Nephron (organoid): ENCODE measurements at regions not wholly inside any gene's neighbourhood (a gene's known extent, or its start where the extent isn't known, plus 50 kb on each side); places are given as distances from the start of the nearest gene placed in this dataset.
"Not testable (repeated sequence)": the region's sequence is repeated elsewhere in the genome, so short reads cannot be mapped to it uniquely, and the experiment has no call there.

Experiments used
- H3K27ac Mint-ChIP-seq, 3 experiments: 2 replicates each; pipeline ENCODE4 v1.8.0; 2020; ENCODE audit warnings: mixed read lengths in 3 of 3, mild to moderate bottlenecking in 2 of 3, moderate library complexity in 1 of 3
- H3K27me3 Mint-ChIP-seq: 2 replicates; pipeline ENCODE4 v1.8.0; 2021; ENCODE audit warnings: low read depth, mild to moderate bottlenecking, moderate library complexity, mixed read lengths
- H3K36me3 Mint-ChIP-seq: 2 replicates; pipeline ENCODE4 v1.8.0; 2020; ENCODE audit warnings: low read depth, mixed read lengths
- H3K4me1 Mint-ChIP-seq: 2 replicates; pipeline ENCODE4 v1.8.0; 2020; ENCODE audit warnings: mixed read lengths
- H3K4me3 Mint-ChIP-seq, 3 experiments: 2 replicates each; pipeline ENCODE4 v1.8.0; 2020; ENCODE audit warnings: mild to moderate bottlenecking in 3 of 3, mixed read lengths in 3 of 3, moderate library complexity in 2 of 3
- H3K9me3 Mint-ChIP-seq: 2 replicates; pipeline ENCODE4 v1.8.0; 2020; ENCODE audit warnings: mixed read lengths

GRCh38 chr21:9024006-9024767 lies 1497.2 kb upstream of the TPTE start:
- H3K4me1 Mint-ChIP-seq, H3K27ac Mint-ChIP-seq, H3K36me3 Mint-ChIP-seq, H3K4me3 Mint-ChIP-seq, H3K27me3 Mint-ChIP-seq: not testable (repeated sequence)
- H3K9me3 Mint-ChIP-seq, result peaks cover 26% of the 10 kb centered on the region

- H3K4me1 Mint-ChIP-seq, H3K4me3 Mint-ChIP-seq, H3K36me3 Mint-ChIP-seq: not testable (repeated sequence)
These were observed 1494.5 kb upstream of the TPTE start for GRCh38 chr21:9026729-9027416.

GRCh38 chr21:9027417-9027800 lies 1494.0 kb upstream of the TPTE start:
- not testable (repeated sequence) for H3K4me3 Mint-ChIP-seq, H3K36me3 Mint-ChIP-seq, H3K4me1 Mint-ChIP-seq, H3K27ac Mint-ChIP-seq, H3K27me3 Mint-ChIP-seq
- peaks cover 21% of the 10 kb centered on the region for H3K9me3 Mint-ChIP-seq

More at GRCh38 chr21:9026729-9027416, 1494.5 kb upstream of the TPTE start:
- not testable (repeated sequence) for H3K27ac Mint-ChIP-seq, H3K27me3 Mint-ChIP-seq
- H3K9me3 Mint-ChIP-seq, result peaks cover 21% of the 10 kb centered on the region

DNA sequence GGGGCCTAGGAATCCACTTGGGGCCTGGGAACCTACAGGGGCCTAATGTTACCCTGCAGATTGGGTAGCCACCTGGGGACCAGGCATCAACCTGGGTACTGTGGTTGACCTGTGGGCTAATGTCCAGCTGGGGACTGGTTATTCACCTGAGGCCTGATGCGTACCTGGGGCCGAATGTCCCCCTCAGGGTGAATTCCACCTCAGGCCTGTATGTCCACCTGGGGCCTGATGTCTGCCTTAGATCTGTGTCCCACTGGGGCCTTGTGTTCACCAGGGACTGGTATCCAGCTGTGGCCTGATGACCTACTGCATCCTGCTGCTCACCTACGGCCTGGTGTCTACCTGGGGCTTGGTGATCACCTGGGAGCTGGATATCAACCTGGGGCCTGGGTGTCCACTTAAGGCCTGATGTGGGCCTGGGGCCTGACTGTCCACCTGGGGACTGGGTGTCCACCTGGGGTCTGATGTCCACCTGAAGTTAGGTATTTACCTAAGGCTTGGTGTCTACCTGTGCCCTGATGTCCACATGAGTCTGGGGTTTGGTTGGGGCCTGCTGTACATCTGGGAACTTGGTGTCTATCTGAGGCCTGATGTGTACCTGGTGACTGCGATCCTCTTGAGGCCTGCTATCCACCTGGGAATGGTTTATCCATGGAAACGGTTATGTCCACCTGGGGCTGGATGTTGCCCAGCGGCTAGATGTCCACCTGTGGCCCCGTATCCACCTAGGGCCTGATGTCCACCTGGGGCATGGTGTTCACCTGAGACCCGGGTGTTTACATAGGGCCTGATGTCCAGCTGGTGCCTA lies 1492.6 kb upstream of the TPTE start:
- not testable (repeated sequence) for H3K4me3 Mint-ChIP-seq, H3K36me3 Mint-ChIP-seq, H3K4me1 Mint-ChIP-seq, H3K27ac Mint-ChIP-seq, H3K27me3 Mint-ChIP-seq
- peaks cover 27% of the 10 kb centered on the region for H3K9me3 Mint-ChIP-seq

DNA sequence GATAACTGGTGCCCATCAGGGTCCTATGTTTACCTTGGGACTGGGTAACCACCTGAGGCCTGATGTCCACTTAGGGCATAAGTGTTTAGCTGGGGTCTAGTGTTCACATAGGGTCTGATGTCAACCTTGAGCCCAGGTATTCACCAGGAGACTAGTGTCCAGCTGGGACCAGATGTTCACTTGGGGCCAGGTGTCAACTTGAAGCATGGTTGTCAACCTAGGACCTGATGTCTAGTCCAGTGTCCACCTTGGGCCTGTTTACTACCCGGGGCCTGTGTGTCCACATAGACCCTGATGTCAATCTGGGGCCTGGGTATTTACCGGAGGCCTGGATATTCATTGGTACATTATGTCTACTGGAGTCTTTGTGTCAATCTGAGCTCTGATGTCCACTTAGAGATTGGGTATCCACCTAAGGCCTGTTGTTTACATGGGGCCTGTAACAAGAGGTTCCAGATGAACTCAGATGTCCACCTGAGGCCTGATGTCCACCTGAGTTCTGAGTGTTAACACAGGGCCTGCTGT lies 1491.2 kb upstream of the TPTE start:
- not testable (repeated sequence) for H3K36me3 Mint-ChIP-seq, H3K4me1 Mint-ChIP-seq, H3K27ac Mint-ChIP-seq, H3K4me3 Mint-ChIP-seq, H3K27me3 Mint-ChIP-seq
- peaks cover 25% of the 10 kb centered on the region for H3K9me3 Mint-ChIP-seq

DNA sequence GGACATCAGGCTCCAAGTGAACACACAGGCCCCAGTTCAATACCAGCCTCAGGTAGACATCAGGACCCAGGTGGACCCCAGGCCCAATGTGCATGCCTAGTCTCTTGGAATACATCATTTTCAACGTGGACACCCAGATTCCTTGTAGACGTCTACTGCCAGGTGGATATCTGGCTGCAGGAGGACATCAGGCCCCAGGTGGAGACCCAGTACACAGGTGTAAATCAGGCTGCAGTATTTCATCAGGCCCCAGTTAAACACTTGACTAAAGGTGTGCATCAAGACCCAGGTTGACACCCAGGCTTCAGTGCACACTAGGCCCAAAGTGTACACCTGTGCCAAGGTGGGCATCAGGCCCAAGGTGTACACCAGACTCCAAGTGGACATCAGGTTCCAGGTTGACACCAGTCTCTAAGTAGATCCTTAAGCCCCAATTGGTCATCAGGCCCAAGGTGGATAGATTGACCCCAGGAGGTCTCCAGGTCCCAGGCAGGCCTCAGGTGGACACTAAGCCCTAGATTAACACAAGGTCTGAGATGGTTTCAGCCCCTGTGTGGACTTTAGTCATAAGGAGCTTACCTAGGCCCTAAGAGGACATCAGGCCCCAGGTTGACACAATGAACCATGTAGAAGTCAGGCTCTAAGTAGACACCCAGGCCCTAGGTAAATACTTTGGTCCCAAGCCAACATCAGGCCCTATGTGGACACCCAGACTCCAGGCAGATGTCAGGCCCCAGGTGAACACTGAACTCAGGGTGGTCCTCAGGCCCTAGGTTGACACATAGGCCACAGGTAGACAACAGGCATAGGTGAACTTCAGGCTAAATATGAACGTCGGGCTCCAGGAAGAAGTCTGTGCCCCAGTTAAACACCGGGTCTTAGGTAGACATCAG lies 1489.7 kb upstream of the TPTE start:
- not testable (repeated sequence) for H3K27me3 Mint-ChIP-seq

DNA sequence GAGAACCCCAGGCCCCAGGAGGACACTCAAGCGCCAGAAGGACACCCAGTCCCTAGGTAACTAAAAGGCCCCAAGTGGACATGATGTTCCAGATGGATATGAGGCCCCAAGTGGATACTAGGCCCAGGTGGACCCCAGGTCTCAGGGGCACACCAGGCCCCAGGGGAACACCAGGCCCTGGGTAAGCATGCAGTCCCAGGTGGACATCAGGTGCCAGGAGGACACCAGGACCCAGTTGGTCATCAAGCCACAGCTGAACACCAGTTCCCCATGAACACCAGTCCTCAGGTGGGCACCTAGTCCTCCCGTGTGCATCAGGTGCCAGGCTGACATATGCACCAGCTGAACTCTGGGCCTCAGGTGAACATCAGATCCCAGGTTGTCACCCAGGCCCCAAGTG lies 1488.8 kb upstream of the TPTE start:
- not testable (repeated sequence) for H3K4me1 Mint-ChIP-seq, H3K4me3 Mint-ChIP-seq, H3K27me3 Mint-ChIP-seq, H3K36me3 Mint-ChIP-seq, H3K27ac Mint-ChIP-seq
- peaks cover 15% of the 10 kb centered on the region for H3K9me3 Mint-ChIP-seq

More for the DNA sequence above, 1489.7 kb upstream of the TPTE start:
- not testable (repeated sequence) for H3K36me3 Mint-ChIP-seq, H3K4me3 Mint-ChIP-seq, H3K4me1 Mint-ChIP-seq, H3K27ac Mint-ChIP-seq
- peaks cover 17% of the 10 kb centered on the region for H3K9me3 Mint-ChIP-seq

GRCh38 chr21:9033295-9033694 lies 1488.1 kb upstream of the TPTE start:
- H3K27me3 Mint-ChIP-seq, H3K4me3 Mint-ChIP-seq, H3K36me3 Mint-ChIP-seq: not testable (repeated sequence)

DNA sequence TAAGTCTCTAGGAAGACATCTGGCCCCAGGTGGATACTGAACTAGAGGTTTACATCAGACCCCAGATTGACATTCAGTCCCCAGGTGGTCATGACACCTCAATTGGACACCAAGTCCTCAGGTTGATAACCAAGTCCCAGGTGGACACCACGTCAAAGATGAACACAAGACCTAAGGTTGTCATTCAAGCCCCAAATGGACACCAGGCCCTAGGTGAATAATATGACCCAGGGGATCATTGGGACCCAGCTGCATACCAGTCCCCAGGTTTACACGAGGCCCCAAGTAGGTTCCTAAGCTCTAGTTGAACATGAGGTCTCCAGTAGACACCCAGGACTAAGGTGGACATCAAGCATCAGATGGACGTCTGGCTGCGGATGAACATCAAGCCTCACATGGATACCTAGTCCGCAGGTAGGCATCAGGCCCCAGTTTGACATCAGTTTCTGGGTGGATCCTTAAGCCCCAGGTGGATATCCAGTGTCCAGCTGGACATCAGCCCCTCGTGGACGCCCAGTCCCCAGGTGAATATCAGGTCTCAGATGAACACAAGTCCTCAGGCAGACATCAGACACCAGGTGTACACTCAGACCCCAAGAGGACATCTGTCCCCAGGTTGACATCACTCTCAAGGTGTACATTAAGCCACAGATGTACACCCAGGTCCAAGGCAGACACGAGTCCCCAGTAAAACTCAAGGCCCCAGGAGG lies 1486.7 kb upstream of the TPTE start:
- not testable (repeated sequence) for H3K27ac Mint-ChIP-seq, H3K4me3 Mint-ChIP-seq, H3K36me3 Mint-ChIP-seq, H3K27me3 Mint-ChIP-seq, H3K4me1 Mint-ChIP-seq, H3K9me3 Mint-ChIP-seq

More at GRCh38 chr21:9033295-9033694, 1488.1 kb upstream of the TPTE start:
- not testable (repeated sequence) for H3K27ac Mint-ChIP-seq, H3K4me1 Mint-ChIP-seq
- peaks cover 11% of the 10 kb centered on the region for H3K9me3 Mint-ChIP-seq

DNA sequence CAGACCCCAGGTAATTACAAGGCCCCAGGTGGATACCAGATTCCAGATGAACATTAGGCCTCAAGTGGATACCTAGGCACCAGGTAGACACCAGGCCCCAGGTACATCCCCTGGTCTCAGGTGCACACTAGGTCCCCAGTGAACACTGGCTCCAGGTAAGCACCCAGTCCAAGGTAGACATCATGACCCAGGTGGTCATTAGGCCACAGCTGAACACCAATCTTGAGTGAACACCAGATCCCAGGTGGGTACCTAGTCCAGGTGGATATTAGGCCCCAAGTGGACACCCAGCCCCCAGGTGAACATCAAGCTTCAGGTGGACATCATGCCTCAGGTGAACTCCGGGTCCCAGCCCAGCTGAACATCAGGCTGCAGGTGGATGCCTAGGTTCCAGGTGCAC lies 1486.2 kb upstream of the TPTE start:
- H3K4me3 Mint-ChIP-seq, H3K27ac Mint-ChIP-seq, H3K9me3 Mint-ChIP-seq, H3K27me3 Mint-ChIP-seq, H3K36me3 Mint-ChIP-seq, H3K4me1 Mint-ChIP-seq: not testable (repeated sequence)

GRCh38 chr21:9035970-9036369 lies 1485.4 kb upstream of the TPTE start:
- not testable (repeated sequence) for H3K36me3 Mint-ChIP-seq, H3K4me1 Mint-ChIP-seq, H3K9me3 Mint-ChIP-seq, H3K4me3 Mint-ChIP-seq, H3K27me3 Mint-ChIP-seq, H3K27ac Mint-ChIP-seq

GRCh38 chr21:9036966-9037587 lies 1484.3 kb upstream of the TPTE start:
- H3K27me3 Mint-ChIP-seq, H3K27ac Mint-ChIP-seq, H3K4me3 Mint-ChIP-seq, H3K36me3 Mint-ChIP-seq, H3K9me3 Mint-ChIP-seq, H3K4me1 Mint-ChIP-seq: not testable (repeated sequence)
